ENCODE measurements at regions not wholly inside any gene's neighbourhood (a gene's known extent, or its start where the extent isn't known, plus 50 kb on each side); places are given as distances from the start of the nearest gene placed in this dataset.

- TF ChIP-seq, protein P1, sequence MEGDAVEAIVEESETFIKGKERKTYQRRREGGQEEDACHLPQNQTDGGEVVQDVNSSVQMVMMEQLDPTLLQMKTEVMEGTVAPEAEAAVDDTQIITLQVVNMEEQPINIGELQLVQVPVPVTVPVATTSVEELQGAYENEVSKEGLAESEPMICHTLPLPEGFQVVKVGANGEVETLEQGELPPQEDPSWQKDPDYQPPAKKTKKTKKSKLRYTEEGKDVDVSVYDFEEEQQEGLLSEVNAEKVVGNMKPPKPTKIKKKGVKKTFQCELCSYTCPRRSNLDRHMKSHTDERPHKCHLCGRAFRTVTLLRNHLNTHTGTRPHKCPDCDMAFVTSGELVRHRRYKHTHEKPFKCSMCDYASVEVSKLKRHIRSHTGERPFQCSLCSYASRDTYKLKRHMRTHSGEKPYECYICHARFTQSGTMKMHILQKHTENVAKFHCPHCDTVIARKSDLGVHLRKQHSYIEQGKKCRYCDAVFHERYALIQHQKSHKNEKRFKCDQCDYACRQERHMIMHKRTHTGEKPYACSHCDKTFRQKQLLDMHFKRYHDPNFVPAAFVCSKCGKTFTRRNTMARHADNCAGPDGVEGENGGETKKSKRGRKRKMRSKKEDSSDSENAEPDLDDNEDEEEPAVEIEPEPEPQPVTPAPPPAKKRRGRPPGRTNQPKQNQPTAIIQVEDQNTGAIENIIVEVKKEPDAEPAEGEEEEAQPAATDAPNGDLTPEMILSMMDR (IDR thresholded peaks at IDR 0.05 in 2 of 3, conservative IDR thresholded peaks at IDR 0.05 in 1 of 3; ENCODE audit: control insufficient read depth in 2 of 3, extremely low read depth in 1 of 3, insufficient read depth in 1 of 3, low read depth in 3 of 3, low read length in 3 of 3) = no peak
- TF ChIP-seq JUND (IDR thresholded peaks at IDR 0.05; ENCODE audit: low read depth, low read length) = no peak
- TF ChIP-seq BACH1 (IDR thresholded peaks at IDR 0.05; ENCODE audit: borderline replicate concordance) = no peak
- TF ChIP-seq EP300 (IDR thresholded peaks at IDR 0.05; ENCODE audit: borderline replicate concordance in 1 of 2, control insufficient read depth in 1 of 2, low read depth in 2 of 2, low read length in 2 of 2) = no peak
- no peak for TF ChIP-seq TAF1 (IDR thresholded peaks at IDR 0.05; ENCODE audit: borderline replicate concordance, low read depth, low read length)
- TF ChIP-seq YY1 (IDR thresholded peaks at IDR 0.05; ENCODE audit: low read depth, low read length) = no peak
- no peak for TF ChIP-seq STAT3 (IDR thresholded peaks at IDR 0.05; ENCODE audit: low read depth, low read length)
- TF ChIP-seq ZNF274 (IDR thresholded peaks at IDR 0.05; ENCODE audit: insufficient read depth, insufficient read length) = no peak
- no peak for TF ChIP-seq KAT2A (conservative IDR thresholded peaks at IDR 0.05; ENCODE audit: control insufficient read depth, low read depth, low read length)
- no peak for TF ChIP-seq ASH2L (IDR thresholded peaks at IDR 0.05; ENCODE audit: borderline replicate concordance, low read depth)
Measured at GRCh38 chr18:7464245-7464966, 102.7 kb upstream of the PTPRM start.
